ENCODE measurements at regions not wholly inside any gene's neighbourhood (a gene's known extent, or its start where the extent isn't known, plus 50 kb on each side); places are given as distances from the start of the nearest gene placed in this dataset.

GRCh38 chr5:51039424-51040329 lies 343.6 kb upstream of the ISL1 start:
- TF ChIP-seq POLR2AphosphoS5 (IDR thresholded peaks at IDR 0.05) = no peak
- TF ChIP-seq CTCF (IDR thresholded peaks at IDR 0.05) = no peak
- no peak for TF ChIP-seq POLR2A (IDR thresholded peaks at IDR 0.05)

Measured in suprapubic skin (tissue), 4 donors.